HG02938 (cell line): ENCODE measurements at regions not wholly inside any gene's neighbourhood (a gene's known extent, or its start where the extent isn't known, plus 50 kb on each side); places are given as distances from the start of the nearest gene placed in this dataset.
A peak's percentile ranks its signal among the peaks of the same experiment; 100 is the strongest.
"Not testable (repeated sequence)": the region's sequence is repeated elsewhere in the genome, so short reads cannot be mapped to it uniquely, and the experiment has no call there.

Source experiments
- ATAC-seq: cut with Tn5 transposase; IDR thresholded peaks from one replicate; pipeline ENCODE4 v1.9.1; 2021; ENCODE audit warnings: mild to moderate bottlenecking, moderate library complexity; ENCODE audit not compliant: unreplicated experiment

GRCh38 chr10:80697926-80698325 lies 160.2 kb downstream of the SH2D4B start:
- ATAC-seq = no peak

GRCh38 chr10:80699602-80700039 lies 161.9 kb downstream of the SH2D4B start:
- peak; percentile 91 for ATAC-seq

DNA sequence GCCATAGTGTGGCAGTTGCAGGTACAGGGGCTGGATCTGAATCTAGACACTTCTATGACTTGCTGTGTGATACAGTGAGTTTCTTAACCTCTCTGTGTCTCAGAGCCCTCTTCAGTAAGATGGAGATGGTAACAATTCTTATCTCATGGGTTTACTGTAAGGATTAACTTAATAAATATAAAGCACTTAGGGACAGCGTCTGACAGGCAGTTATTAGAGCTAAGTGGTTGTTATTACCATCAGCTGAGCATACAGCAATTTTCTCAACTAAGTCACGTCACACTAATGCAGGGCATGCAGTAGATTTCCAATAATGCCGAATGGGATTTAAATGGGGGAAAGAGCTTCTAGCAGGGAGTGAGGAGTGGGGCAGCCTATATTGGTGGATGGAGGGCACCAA lies 162.6 kb downstream of the SH2D4B start:
- no peak for ATAC-seq

DNA sequence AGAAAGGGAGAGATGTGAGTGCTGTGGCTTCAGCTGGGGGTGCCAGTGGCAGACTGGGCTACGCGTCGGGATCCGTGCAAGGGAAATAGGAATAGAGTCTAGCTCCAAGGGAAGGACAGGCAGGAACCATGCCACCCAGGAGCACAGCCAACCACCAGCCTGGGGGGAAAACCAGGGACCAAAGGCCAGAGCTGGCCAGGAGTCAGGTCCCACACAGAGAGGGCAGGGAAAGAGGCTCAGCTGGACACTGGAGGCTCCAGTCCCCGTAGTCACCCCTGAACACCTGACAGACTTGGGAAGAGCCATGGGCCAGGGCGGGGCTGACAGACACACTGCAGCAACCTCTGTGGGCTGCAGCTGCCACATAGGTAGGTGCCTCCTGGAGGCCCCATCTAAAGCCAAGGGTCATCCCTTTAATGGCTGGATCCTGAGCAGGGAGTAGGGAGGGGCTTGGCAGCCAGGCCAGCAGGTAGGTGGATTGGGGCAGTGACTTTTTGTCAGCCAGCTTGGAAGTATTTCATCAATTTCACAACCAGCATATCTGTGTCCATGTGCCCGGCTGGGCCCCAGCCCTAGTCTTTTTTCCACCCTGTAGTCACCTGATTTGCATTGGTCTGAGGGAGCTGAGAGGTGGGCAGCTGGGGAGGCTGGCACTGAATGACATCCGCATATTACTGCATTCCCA lies 163.2 kb downstream of the SH2D4B start:
- no peak for ATAC-seq

GRCh38 chr10:80701706-80702105 lies 164.0 kb downstream of the SH2D4B start:
- no peak for ATAC-seq

- no peak for ATAC-seq
These were observed 164.4 kb downstream of the SH2D4B start for GRCh38 chr10:80702143-80702542.

GRCh38 chr10:80705899-80706298 lies 168.2 kb downstream of the SH2D4B start:
- ATAC-seq = no peak

DNA sequence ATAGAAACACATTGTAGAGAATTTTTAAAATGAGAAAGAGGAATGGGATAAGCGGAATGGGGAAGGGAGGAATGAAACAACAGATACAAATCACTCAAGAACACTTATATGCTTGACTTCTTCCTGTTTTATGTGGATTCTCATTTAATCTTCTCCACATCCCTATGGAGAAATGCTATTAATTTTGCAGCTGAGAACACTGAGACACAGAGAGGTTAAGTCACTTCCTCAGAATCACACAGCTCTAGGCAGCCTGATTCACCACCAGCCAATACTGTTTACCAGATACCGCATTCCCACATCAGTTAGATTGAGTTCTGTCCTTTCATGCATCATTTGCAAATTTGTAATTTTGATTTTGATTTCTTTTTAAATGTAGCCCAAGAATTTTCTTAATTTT lies 170.5 kb downstream of the SH2D4B start:
- ATAC-seq = no peak

- ATAC-seq = no peak
These were observed 171.1 kb downstream of the SH2D4B start for GRCh38 chr10:80708808-80709207.

DNA sequence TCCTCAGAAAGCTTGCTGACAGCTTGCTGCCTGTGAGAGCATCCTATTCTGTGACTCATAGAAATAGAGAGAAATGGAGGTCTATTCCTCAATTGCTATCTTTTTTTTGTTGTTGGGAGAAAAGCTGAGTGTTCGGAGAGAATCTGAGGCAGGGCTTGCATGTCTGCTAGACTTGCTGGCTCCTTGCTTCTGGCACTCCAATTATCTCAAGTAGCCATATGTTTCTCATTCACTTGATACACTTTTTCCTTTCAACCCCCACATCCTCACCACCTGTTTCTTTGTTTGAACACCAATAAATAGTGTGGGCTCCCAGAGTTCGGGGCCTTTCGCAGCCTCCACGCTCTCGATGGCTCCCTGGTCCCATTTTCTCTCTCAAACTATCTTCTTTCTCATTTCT lies 172.2 kb downstream of the SH2D4B start:
- ATAC-seq = no peak

DNA sequence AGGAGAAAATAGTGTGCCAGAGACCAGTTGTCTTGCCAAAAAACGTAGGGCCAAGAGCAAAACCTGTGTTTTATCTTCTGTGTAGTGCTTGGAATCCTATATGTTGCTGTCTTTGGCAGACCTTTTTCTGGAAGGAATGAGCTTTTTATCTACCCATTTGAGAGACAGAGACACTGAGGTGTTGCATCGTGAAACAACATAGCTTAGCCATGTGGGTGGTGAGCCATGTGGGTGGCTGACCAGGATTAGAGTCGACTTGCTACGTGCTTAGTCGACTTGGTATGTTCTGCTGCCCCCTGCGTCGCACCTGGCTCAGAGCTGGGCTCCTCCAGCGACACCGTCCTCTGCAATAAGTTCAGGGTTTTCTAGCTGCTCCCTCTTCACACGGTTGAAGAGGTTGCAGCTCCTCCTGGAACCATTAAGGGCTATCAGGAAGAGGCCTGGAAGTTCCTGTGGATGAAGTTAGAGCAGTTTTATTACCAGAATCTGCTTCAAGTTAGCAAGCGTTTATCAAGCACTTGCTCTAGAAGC lies 175.8 kb downstream of the SH2D4B start:
- no peak for ATAC-seq

GRCh38 chr10:80714566-80714965 lies 176.9 kb downstream of the SH2D4B start:
- ATAC-seq = no peak

- ATAC-seq = no peak
These were observed 180.3 kb downstream of the SH2D4B start for GRCh38 chr10:80718024-80718423.

GRCh38 chr10:80719935-80720334 lies 182.2 kb downstream of the SH2D4B start:
- no peak for ATAC-seq

DNA sequence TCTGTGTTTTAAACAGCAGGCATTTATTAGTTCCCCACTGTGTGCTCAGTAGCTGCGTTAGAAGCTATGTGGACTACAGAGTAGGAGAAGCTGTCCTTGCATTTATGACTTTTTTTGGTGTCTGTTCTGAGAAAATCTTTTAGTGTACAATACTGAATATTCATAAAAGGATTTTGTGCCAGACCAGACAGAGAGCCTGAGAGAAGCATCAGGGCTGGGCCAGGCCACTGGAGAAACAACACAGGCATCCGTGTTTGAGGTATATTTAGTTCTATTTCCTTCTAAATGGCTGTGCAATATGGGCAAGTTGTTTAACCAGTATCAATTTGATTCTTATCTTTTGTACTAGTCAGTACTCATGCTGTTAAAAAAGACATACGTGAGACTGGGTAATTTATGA lies 182.8 kb downstream of the SH2D4B start:
- no peak for ATAC-seq

DNA sequence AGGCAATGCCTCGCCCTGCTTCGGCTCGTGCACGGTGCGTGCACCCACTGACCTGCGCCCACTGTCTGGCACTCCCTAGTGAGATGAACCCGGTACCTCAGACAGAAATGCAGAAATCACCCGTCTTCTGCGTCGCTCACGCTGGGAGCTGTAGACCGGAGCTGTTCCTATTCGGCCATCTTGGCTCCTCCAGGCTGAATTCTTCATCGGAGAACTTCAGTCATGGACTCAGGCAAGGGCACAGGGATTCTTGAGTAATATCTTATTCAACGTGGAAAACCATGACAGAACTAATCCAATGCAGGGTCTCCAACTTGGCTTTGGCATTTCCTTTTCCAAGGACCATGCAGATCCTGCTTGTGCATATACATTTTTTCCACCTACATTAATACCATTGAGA lies 190.7 kb downstream of the SH2D4B start:
- ATAC-seq = not testable (repeated sequence)

GRCh38 chr10:80729896-80730295 lies 192.2 kb downstream of the SH2D4B start:
- no peak for ATAC-seq

- ATAC-seq = no peak
These were observed 192.8 kb downstream of the SH2D4B start for GRCh38 chr10:80730522-80730921.

- no peak for ATAC-seq
These were observed 196.9 kb downstream of the SH2D4B start for GRCh38 chr10:80734589-80734988.

- no peak for ATAC-seq
These were observed 199.5 kb downstream of the SH2D4B start for GRCh38 chr10:80737209-80737608.

GRCh38 chr10:80739328-80739727 lies 201.6 kb downstream of the SH2D4B start:
- ATAC-seq = no peak

DNA sequence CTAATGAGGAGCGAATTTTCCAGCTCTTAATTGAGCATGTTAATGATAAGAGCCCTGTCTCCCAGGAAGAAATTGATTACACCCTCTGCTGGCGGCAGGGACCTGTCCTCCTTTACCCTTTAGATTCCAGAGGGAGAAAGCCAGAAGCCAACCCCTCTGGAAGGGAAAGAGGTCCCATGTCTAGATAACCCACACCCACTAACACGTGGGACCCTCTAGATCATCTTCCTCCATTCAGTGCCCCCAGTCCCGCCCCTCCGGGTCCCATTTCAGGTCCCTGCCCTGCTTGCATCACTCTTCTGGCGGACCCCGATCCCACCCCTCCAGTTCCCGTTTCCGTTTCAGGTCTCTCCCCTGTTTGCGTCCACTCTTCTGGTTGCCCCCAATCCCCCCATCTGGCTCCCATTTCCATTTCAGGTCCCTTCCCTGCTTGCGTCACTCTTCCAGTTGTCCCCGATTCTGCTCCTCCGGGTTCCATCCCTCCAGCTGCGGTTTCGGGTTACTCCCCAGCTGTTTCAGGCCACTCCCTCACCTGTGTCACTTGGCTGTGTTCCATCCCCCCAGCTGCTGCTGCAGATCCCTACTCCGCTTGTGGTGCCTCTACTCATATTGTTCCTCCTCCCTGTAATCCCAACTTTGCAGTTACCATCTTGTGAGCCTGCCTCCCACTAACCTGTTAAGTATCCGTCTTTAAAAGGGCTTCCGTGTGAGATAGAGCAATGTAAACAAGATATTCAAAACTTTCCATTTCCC lies 202.4 kb downstream of the SH2D4B start:
- no peak for ATAC-seq
